Heart left ventricle (tissue), 13 donors: ENCODE measurements at regions not wholly inside any gene's neighbourhood (a gene's known extent, or its start where the extent isn't known, plus 50 kb on each side); places are given as distances from the start of the nearest gene placed in this dataset.

Experiments
- CTCF ChIP-seq, 12 donors: fragments of 200-600 bp; sonication (generic) in 4 of 12; IDR thresholded peaks; one replicate each; pipeline versions ENCODE4 v1.5.0 to v1.8.0; 2018 to 2022; ENCODE audit warnings: antibody characterized with exemption in 12 of 12, mild to moderate bottlenecking in 5 of 12
- POLR2A ChIP-seq, 2 donors: fragments of 450-650 bp; IDR thresholded peaks; one replicate each; pipeline ENCODE4 v1.6.1; 2017; ENCODE audit warnings: antibody characterized with exemption in 2 of 2, mild to moderate bottlenecking in 2 of 2, moderate library complexity in 2 of 2
- donor health status: ischemic (EF 13 %, LVEDD 7.1; RV severe dilation, severe dysfunction).
- donor health status: DM: no; HTN: yes; CAD: no.
- donor health status: DM: no; HTN: no; CAD: no.
- donor health status: ischemic (EF 25% LVEDD 6.9; RV normal size, moderate dysfunction).
- donor health status: ischemic (EF 25% LVEDD 5.7; RV mildly dilated, moderate dysfunction).
- donor health status: ischemic (EF 35%, LVEDD 5.7; RV mildly dilated, moderate dysfunction).
- donor health status: nonischemic (EF 11% LVEDD 7.7; RV severe dilation, severe dysfunction).
- donor health status: DM: yes; HTN: yes; CAD: no.
- donor health status: PGD.
- donor health status: ischemic (EF 29% LVEDD 5.4; RV normal size, mild dysfunction).
- donor health status: nonischemic (EF 23%, LVEDD 6.1; RV moderate dilation, normal function).

DNA sequence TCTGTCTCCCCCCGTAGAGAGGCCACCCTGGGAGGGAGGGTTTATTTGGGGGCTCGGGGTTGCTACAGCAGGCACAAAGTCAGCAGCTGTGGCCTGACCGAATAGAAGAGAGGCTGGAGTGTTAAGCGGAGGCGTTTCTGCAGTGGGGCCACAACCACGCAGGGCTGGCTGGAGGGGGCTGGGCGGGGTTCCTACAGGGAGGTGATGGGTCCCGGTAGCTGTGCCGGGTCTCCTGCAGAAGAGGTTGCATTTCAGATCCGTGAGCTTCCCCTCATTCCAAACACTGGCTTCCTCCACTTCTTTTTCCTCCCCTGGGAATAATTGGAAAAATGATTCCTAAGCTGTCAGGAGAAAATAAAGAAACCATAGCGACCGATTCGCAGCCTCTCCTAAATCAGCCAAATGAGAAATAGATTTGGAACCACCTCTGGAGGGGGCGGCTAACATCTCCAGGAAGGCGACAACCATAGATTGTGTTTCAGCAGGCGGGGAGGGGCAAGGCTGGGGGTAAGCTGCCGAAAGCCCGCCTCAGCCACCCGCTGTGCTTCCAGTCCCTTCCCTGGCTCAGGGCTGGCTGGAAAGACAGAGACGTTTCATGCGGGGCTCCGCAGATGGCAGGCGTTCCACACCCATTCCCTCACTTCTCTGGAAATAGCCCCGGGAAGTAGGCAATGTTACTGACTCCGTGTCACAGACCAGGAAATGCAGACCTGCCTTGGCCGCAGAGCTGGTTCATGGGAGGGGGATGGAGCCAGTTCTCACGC, 85.6 kb upstream of the TAF1B start:
- TF ChIP-seq CTCF (IDR thresholded peaks at IDR 0.05) (no peak), POLR2A (IDR thresholded peaks at IDR 0.05) (peak in 1 of 2 donors; percentile 23)
